Naive B cell (primary cell): ENCODE measurements at regions not wholly inside any gene's neighbourhood (a gene's known extent, or its start where the extent isn't known, plus 50 kb on each side); places are given as distances from the start of the nearest gene placed in this dataset.
"Not testable (repeated sequence)": the region's sequence is repeated elsewhere in the genome, so short reads cannot be mapped to it uniquely, and the experiment has no call there.

ENCODE experiments used
- ATAC-seq, 2 donors: fragments of 150-1000 bp; cut with Tn5 transposase; 2 replicates each; pipeline ENCODE4 v1.10.0; 2021; ENCODE audit warnings: low read depth in 2 of 2, mild to moderate bottlenecking in 2 of 2, moderate library complexity in 2 of 2
- DNase-seq: peaks from one replicate; pipeline ENCODE4 v3.0.0; 2022
- H3K27ac Mint-ChIP-seq, 6 donors: one replicate each; pipeline ENCODE4 v1.8.0; 2020 to 2022; ENCODE audit warnings: mild to moderate bottlenecking in 6 of 6, mixed read lengths in 6 of 6, moderate library complexity in 5 of 6, inconsistent platforms in 2 of 6
- H3K27me3 Mint-ChIP-seq, 3 donors: one replicate each; pipeline ENCODE4 v1.8.0; 2021 to 2022; ENCODE audit warnings: mixed read lengths in 3 of 3, mild to moderate bottlenecking in 1 of 3
- H3K36me3 Mint-ChIP-seq, 2 donors: one replicate each; pipeline ENCODE4 v1.8.0; 2020 to 2022; ENCODE audit warnings: mixed read lengths in 2 of 2, inconsistent platforms in 1 of 2, mild to moderate bottlenecking in 1 of 2
- H3K4me1 Mint-ChIP-seq, 3 donors: one replicate each; pipeline ENCODE4 v1.8.0; 2020 to 2022; ENCODE audit warnings: mixed read lengths in 3 of 3, inconsistent platforms in 1 of 3, mild to moderate bottlenecking in 1 of 3, moderate library complexity in 1 of 3
- H3K4me3 Mint-ChIP-seq, 8 donors: one replicate each; pipeline ENCODE4 v1.8.0; 2020 to 2022; ENCODE audit warnings: mild to moderate bottlenecking in 8 of 8, mixed read lengths in 8 of 8, moderate library complexity in 8 of 8, inconsistent platforms in 2 of 8
- H3K9me3 Mint-ChIP-seq, 7 donors: one replicate each; pipeline ENCODE4 v1.8.0; 2020 to 2022; ENCODE audit warnings: mixed read lengths in 7 of 7, mild to moderate bottlenecking in 5 of 7, inconsistent platforms in 2 of 7, moderate library complexity in 1 of 7

GRCh38 chr2:234898534-234899053, 53.2 kb upstream of the SH3BP4 start:
- ATAC-seq, result no peak
- H3K9me3 Mint-ChIP-seq, result peaks cover 0 to 5% (median 0%) of the 10 kb centered on the region in 7 donors

GRCh38 chr2:234888442-234888841, 63.4 kb upstream of the SH3BP4 start:
- Mint-ChIP-seq H3K27ac (peak overlapping the region in 1 of 6 donors; percentile 54), H3K27me3 (peaks cover 11 to 12% (median 11%) of the 10 kb centered on the region in 3 donors), H3K4me3 (peak overlapping the region in 4 of 8 donors; percentile 21 to 72 (median 69))
- not testable (repeated sequence) for ATAC-seq, H3K4me1 Mint-ChIP-seq, DNase-seq, H3K36me3 Mint-ChIP-seq, H3K9me3 Mint-ChIP-seq

More at GRCh38 chr2:234898534-234899053, 53.2 kb upstream of the SH3BP4 start:
- H3K27me3 Mint-ChIP-seq, result peaks cover 0 to 9% (median 4%) of the 10 kb centered on the region in 3 donors
- H3K27ac Mint-ChIP-seq, result peak overlapping the region in 2 of 6 donors; percentile 26 to 42
- DNase-seq, result no peak
- no peaks in the 10 kb centered on the region for H3K4me1 Mint-ChIP-seq
- no peak overlapping the region for H3K4me3 Mint-ChIP-seq
- H3K36me3 Mint-ChIP-seq, result peaks cover 0 to 7% of the 10 kb centered on the region in 2 donors

- Mint-ChIP-seq H3K4me1 (no peaks in the 10 kb centered on the region), H3K9me3 (peaks cover 0 to 2% (median 0%) of the 10 kb centered on the region in 7 donors), H3K27me3 (peaks cover 11 to 12% (median 11%) of the 10 kb centered on the region in 3 donors), H3K36me3 (no peaks in the 10 kb centered on the region), H3K4me3 (peak overlapping the region in 2 of 8 donors; percentile 16), H3K27ac (no peak overlapping the region)
- ATAC-seq, result no peak
- DNase-seq, result no peak
Observed at GRCh38 chr2:234887195-234887594, 64.6 kb upstream of the SH3BP4 start.

DNA sequence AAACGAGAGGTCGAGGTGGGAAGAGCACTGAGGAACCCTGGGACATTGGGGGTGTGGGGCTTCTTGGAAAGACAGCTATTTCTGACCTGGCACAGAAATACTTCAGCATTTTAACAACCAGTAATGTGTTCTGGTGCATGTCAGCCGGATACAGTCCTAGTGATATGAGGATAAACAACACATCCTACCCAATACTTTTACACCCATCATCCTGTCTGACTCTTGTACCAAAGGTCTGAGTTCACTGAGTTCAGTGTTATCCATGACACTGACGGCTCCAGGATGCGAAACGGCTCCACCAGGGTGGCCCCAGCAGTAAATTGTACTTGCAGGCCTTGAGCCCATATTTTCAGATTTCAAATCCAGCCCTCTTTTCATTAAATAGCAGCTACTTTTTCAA, 65.9 kb upstream of the SH3BP4 start:
- DNase-seq (no peak), ATAC-seq (no peak)
- peaks cover 11 to 12% (median 11%) of the 10 kb centered on the region in 3 donors for H3K27me3 Mint-ChIP-seq
- H3K9me3 Mint-ChIP-seq, result peaks cover 0 to 2% (median 0%) of the 10 kb centered on the region in 7 donors
- H3K4me1 Mint-ChIP-seq, result no peaks in the 10 kb centered on the region
- no peaks in the 10 kb centered on the region for H3K36me3 Mint-ChIP-seq
- no peak overlapping the region for H3K4me3 Mint-ChIP-seq
- no peak overlapping the region for H3K27ac Mint-ChIP-seq

DNA sequence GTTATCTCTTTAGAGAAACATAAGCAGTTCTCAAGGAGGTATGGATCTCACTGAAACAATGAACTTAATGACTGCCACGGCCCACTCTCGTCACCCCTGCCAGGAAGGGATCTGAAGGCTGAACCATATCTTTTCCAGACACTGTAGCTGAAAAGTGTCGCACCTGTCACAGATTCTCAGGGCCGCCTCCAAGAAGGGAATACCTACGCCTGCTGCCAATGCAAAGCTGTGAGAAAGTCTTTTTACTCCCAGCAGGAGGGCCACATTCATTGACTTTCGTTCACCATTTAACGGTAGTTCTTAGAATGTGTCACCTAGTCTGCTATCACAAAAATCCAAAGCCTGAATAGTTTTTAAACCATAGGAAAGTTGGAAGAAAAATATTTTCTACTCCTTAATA, 66.7 kb upstream of the SH3BP4 start:
- H3K4me3 Mint-ChIP-seq, result no peak overlapping the region
- H3K4me1 Mint-ChIP-seq, result no peaks in the 10 kb centered on the region
- H3K27ac Mint-ChIP-seq, result no peak overlapping the region
- DNase-seq (no peak), ATAC-seq (no peak)
- H3K9me3 Mint-ChIP-seq, result peaks cover 0 to 2% (median 0%) of the 10 kb centered on the region in 7 donors
- no peaks in the 10 kb centered on the region for H3K36me3 Mint-ChIP-seq
- peaks cover 11 to 12% (median 11%) of the 10 kb centered on the region in 3 donors for H3K27me3 Mint-ChIP-seq

DNA sequence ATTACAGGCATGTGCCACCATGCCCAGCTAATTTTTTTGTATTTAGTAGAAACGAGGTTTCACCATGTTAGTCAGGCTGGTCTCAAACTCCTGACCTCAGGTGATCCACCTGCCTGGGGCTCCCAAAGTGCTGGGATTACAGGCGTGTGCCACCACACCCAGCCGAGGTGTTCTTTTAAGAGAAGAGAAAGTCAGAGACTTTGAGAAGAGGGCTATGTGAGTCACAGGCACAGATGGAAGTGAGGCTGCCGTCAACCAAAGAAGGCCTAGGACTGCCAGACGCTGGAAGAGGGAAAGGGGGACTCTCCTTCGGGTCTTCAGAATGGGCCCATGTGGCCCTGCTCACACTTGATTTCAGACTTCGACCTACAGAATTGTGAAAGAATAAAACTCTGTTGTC, 67.2 kb upstream of the SH3BP4 start:
- ATAC-seq, result no peak
- Mint-ChIP-seq H3K27ac (no peak overlapping the region), H3K4me1 (no peaks in the 10 kb centered on the region), H3K4me3 (no peak overlapping the region), H3K27me3 (peaks cover 11 to 12% (median 11%) of the 10 kb centered on the region in 3 donors), H3K9me3 (peaks cover 0 to 2% (median 0%) of the 10 kb centered on the region in 7 donors), H3K36me3 (no peaks in the 10 kb centered on the region)
- DNase-seq, result no peak

DNA sequence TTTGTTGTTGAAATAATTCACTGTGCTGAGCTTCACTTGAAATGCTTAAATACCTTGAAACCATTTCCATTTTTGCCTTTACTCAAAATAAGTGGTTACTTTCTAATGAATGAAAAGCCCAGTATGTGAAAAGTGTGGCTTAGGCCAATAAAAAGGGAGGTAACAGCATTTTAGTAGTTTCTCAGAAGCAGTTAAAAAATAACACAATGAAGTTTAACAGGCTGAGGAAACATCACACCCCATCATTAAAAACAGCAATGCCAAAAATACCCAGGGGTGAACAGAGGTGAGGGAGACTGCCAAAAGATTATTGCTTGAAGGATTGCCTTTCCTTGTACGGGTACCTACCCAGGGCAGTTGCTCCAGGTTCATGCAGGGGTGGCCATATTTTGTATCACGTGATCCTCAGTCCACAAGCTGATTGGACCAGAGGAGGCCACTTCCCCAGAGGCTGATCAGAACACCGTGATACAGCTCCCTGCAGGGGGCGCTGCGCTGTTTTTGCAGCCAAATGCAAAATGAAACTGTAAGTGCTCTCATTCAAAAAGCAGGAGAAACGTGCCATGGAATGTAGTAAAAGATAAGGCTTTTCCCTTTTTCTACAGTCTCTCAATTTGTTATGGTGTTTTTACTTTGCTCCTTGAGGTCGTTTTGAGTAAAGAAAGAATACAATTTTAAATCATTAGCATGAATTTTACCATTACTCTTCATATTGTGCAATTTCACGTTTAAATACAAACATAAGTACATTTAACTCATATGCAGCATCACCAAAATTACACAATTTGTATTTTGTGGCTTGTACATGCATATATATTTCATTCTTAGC, 70.2 kb upstream of the SH3BP4 start:
- DNase-seq (peak; percentile 26), ATAC-seq (peak; percentile 67 to 82)
- Mint-ChIP-seq H3K27me3 (peaks cover 3 to 8% (median 7%) of the 10 kb centered on the region in 3 donors), H3K36me3 (peaks cover 0 to 8% of the 10 kb centered on the region in 2 donors), H3K27ac (no peak overlapping the region), H3K4me1 (peaks cover 0 to 3% (median 1%) of the 10 kb centered on the region in 3 donors), H3K4me3 (no peak overlapping the region), H3K9me3 (peaks cover 0 to 8% (median 3%) of the 10 kb centered on the region in 7 donors)

GRCh38 chr2:234880551-234881211, 71.1 kb upstream of the SH3BP4 start:
- H3K36me3 Mint-ChIP-seq, result peaks cover 0 to 9% of the 10 kb centered on the region in 2 donors
- H3K9me3 Mint-ChIP-seq, result peaks cover 2 to 18% (median 6%) of the 10 kb centered on the region in 7 donors
- H3K4me1 Mint-ChIP-seq, result peaks cover 8 to 13% (median 11%) of the 10 kb centered on the region in 3 donors
- DNase-seq (no peak), ATAC-seq (no peak)
- no peak overlapping the region for H3K27ac Mint-ChIP-seq
- peak overlapping the region in 1 of 8 donors; percentile 15 for H3K4me3 Mint-ChIP-seq
- H3K27me3 Mint-ChIP-seq, result peaks cover 0 to 11% (median 8%) of the 10 kb centered on the region in 3 donors

DNA sequence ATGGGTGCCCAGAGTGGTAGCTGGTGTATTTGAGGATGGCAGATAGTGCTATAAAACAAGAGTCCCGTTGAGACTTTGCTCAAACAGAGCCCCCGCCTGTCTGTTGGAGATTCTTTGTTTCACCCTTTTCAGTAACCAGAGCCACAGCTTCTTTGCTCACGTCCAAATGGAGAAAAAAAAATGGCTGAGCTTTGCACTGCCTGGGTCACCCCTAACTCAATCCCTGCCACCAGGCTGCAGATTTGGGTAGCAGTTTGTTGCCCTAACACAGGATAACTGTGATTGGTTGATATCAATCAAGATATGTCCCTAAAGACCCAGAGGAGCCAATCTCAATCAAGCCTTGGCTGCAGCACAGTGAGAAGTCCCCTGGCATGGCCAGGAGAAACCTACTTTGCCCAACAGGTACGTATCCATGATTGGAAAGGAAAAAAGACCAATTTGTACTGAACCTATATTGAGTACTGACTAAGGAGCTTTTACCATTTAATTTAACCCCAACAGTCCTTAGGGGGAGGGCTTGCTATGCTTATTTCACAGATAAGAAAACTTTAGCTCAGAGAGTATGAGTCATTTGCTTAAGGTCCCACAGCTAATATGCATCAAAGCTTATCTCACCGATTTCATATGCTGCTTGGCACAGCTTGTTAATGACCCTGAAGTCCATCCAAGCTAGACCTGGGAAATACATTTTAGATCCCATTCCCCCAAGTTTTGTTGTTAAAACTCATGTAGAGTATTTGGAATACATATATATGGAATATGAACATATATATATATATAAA, 72.0 kb upstream of the SH3BP4 start:
- DNase-seq (no peak), ATAC-seq (no peak)
- H3K36me3 Mint-ChIP-seq, result peaks cover 0 to 9% of the 10 kb centered on the region in 2 donors
- H3K4me3 Mint-ChIP-seq, result no peak overlapping the region
- peaks cover 0 to 8% (median 8%) of the 10 kb centered on the region in 3 donors for H3K27me3 Mint-ChIP-seq
- H3K9me3 Mint-ChIP-seq, result peaks cover 2 to 18% (median 6%) of the 10 kb centered on the region in 7 donors
- H3K27ac Mint-ChIP-seq, result no peak overlapping the region
- peaks cover 9 to 19% (median 15%) of the 10 kb centered on the region in 3 donors for H3K4me1 Mint-ChIP-seq

DNA sequence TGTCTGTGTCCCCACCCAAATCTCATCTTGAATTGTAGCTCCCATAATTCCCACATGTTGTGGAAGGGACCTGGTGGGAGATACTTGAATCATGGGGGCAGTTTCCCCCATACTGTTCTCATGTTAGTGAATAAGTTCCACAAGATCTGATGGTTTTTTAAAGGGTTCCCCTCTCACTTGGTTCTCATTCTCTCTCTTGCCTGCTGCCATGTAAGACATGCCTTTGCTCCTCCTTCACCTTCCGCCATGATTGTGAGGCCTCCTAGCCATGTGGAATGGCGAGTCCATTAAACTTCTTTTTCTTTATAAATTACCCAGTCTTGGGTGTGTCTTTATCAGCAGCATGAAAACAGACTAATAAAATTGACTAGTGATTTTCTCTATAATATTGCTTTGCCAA, 75.2 kb upstream of the SH3BP4 start:
- Mint-ChIP-seq H3K4me3 (peak overlapping the region in 2 of 8 donors; percentile 10 to 22), H3K27ac (peak overlapping the region in 4 of 6 donors; percentile 12 to 71 (median 32)), H3K4me1 (peaks cover 9 to 21% (median 17%) of the 10 kb centered on the region in 3 donors), H3K36me3 (peaks cover 0 to 19% of the 10 kb centered on the region in 2 donors), H3K27me3 (peaks cover 0 to 20% (median 5%) of the 10 kb centered on the region in 3 donors), H3K9me3 (peaks cover 2 to 25% (median 12%) of the 10 kb centered on the region in 7 donors)
- not testable (repeated sequence) for DNase-seq, ATAC-seq

GRCh38 chr2:234874347-234875046, 77.3 kb upstream of the SH3BP4 start:
- DNase-seq, result no peak
- H3K27me3 Mint-ChIP-seq, result peaks cover 0 to 27% (median 5%) of the 10 kb centered on the region in 3 donors
- H3K27ac Mint-ChIP-seq, result peak overlapping the region in 1 of 6 donors; percentile 29
- ATAC-seq, result no peak
- peaks cover 2 to 25% (median 12%) of the 10 kb centered on the region in 7 donors for H3K9me3 Mint-ChIP-seq
- no peak overlapping the region for H3K4me3 Mint-ChIP-seq
- peaks cover 9 to 21% (median 17%) of the 10 kb centered on the region in 3 donors for H3K4me1 Mint-ChIP-seq
- H3K36me3 Mint-ChIP-seq, result peaks cover 0 to 19% of the 10 kb centered on the region in 2 donors

GRCh38 chr2:234873828-234874173, 78.0 kb upstream of the SH3BP4 start:
- DNase-seq (no peak), ATAC-seq (no peak)
- Mint-ChIP-seq H3K27me3 (peaks cover 0 to 21% (median 9%) of the 10 kb centered on the region in 3 donors), H3K9me3 (peaks cover 2 to 25% (median 12%) of the 10 kb centered on the region in 7 donors), H3K4me3 (no peak overlapping the region), H3K27ac (peak overlapping the region in 1 of 6 donors; percentile 29), H3K4me1 (peaks cover 9 to 21% (median 17%) of the 10 kb centered on the region in 3 donors), H3K36me3 (peaks cover 0 to 19% of the 10 kb centered on the region in 2 donors)
